ENCODE measurements at regions not wholly inside any gene's neighbourhood (a gene's known extent, or its start where the extent isn't known, plus 50 kb on each side); places are given as distances from the start of the nearest gene placed in this dataset.
A peak's percentile ranks its signal among the peaks of the same experiment; 100 is the strongest.

GRCh38 chr2:71880846-71881610 is 266.6 kb downstream of the CYP26B1 start:
- Histone ChIP-seq H3K4me3 (replicated peaks in 1 of 3; ENCODE audit: insufficient read depth in 1 of 3, low read depth in 2 of 3, low read length in 3 of 3) (no peak overlapping the region), H3K4me1 (ENCODE audit: insufficient read depth, low read length) (peaks cover 40% of the 10 kb centered on the region), H3K27me3 (ENCODE audit: control insufficient read depth in 1 of 2, insufficient read depth in 2 of 2, low read length in 2 of 2) (peaks cover 1 to 34% of the 10 kb centered on the region in 2 experiments; a peak in 3 of 5 replicates), H3K9ac (ENCODE audit: insufficient read depth, low read depth, low read length) (no peak overlapping the region), H3K79me2 (ENCODE audit: insufficient read depth, low read length) (no peaks in the 10 kb centered on the region), H3K27ac (ENCODE audit: extremely low read length, insufficient read depth, low read length) (no peak overlapping the region), H2AFZ (ENCODE audit: low read length) (no peak overlapping the region), H3K4me2 (ENCODE audit: low read depth, low read length) (no peak overlapping the region), H3K9me3 (ENCODE audit: low read length) (no peaks in the 10 kb centered on the region), H3K36me3 (replicated peaks in 1 of 2; ENCODE audit: control insufficient read depth in 1 of 2, insufficient read depth in 2 of 2, low read length in 2 of 2) (no peaks in the 10 kb centered on the region), H4K20me1 (ENCODE audit: insufficient read depth, low read length) (no peaks in the 10 kb centered on the region)
- ATAC-seq (no peak), DNase-seq (ENCODE audit: low spot score) (peak; percentile 13), FAIRE-seq (no peak)
- WGBS (ENCODE audit: low lambda C conversion rate): 7% methylated on average over 4 of the region's 4 CpGs
- CTCF ChIA-PET (ENCODE audit: low intra/inter-chr PET ratio, low total read pairs): no interaction called here
- POLR2A ChIA-PET: no interaction called here
- in situ Hi-C loops (cut with HindIII; ENCODE audit: extremely low pct_ligation_motif_present, low pct_unique_long_range_greater_than_20kb) (no loop called here), intact Hi-C loops (cut with micrococcal nuclease; ENCODE audit: unreplicated experiment) (no loop called here)
- no TSS peak for BruUV-seq (replicated peaks)
- TF ChIP-seq SALL2 (CRISPR knock-in tag; IDR thresholded peaks at IDR 0.05) (no peak), SALL1 (CRISPR knock-in tag; IDR thresholded peaks at IDR 0.05) (0 out of 2 replicates have a peak, but pooled peaks have one; percentile 19), DNMT1 (CRISPR knock-in tag; IDR thresholded peaks at IDR 0.05) (no peak), ZNF547 (CRISPR knock-in tag; IDR thresholded peaks at IDR 0.05) (no peak), RARA (CRISPR knock-in tag; IDR thresholded peaks at IDR 0.05) (peak; percentile 29; the same call in 1 of the 2 replicates), ZNF253 (CRISPR knock-in tag; IDR thresholded peaks at IDR 0.05; ENCODE audit: borderline replicate concordance) (peak; percentile 25; the same call in 1 of the 2 replicates), ZNF142 (CRISPR knock-in tag; IDR thresholded peaks at IDR 0.05) (no peak), ZNF800 (CRISPR knock-in tag; IDR thresholded peaks at IDR 0.05) (no peak), AHDC1 (CRISPR knock-in tag; IDR thresholded peaks at IDR 0.05; ENCODE audit: borderline replicate concordance) (no peak), ZSCAN30 (CRISPR knock-in tag; IDR thresholded peaks at IDR 0.05) (no peak)

Data from HepG2 (cell line).